Brain microvascular endothelial cell (primary cell): ENCODE measurements at regions not wholly inside any gene's neighbourhood (a gene's known extent, or its start where the extent isn't known, plus 50 kb on each side); places are given as distances from the start of the nearest gene placed in this dataset.

Experiments used
- DNase-seq: peaks from one replicate; pipeline ENCODE4 v3.0.0-alpha.2; 2020
- H3K27ac ChIP-seq: fragments of 250-450 bp; sonication (Bioruptor Pico); 2 replicates; pipeline ENCODE4 v1.5.1; 2020; ENCODE audit warnings: mild to moderate bottlenecking, moderate library complexity
- H3K27me3 ChIP-seq: fragments of 250-450 bp; sonication (Bioruptor Pico); replicated peaks from 2 replicates; pipeline ENCODE4 v1.5.1; 2020; ENCODE audit warnings: mild to moderate bottlenecking
- H3K36me3 ChIP-seq: fragments of 250-450 bp; sonication (Bioruptor Pico); replicated peaks from 2 replicates; pipeline ENCODE4 v1.5.1; 2020; ENCODE audit warnings: mild to moderate bottlenecking
- H3K4me3 ChIP-seq: 2 replicates; pipeline ENCODE4 v1.5.1; 2011; ENCODE audit warnings: low read depth, mild to moderate bottlenecking, control low read depth, low read length, moderate library complexity
- CTCF ChIP-seq: IDR thresholded peaks from 2 replicates; pipeline ENCODE4 v1.5.1; 2011; ENCODE audit warnings: low read depth, mild to moderate bottlenecking, moderate library complexity, low read length, control low read depth, inconsistent platforms; ENCODE audit errors: missing control alignments
- in situ Hi-C: cut with HindIII; loops from 2 replicates; pipeline ENCODE4 v1.10.0; 2017; ENCODE audit warnings: low sequenced_read_pairs, low pct_ligation_motif_present

GRCh38 chr4:62191451-62192240 lies 991.5 kb downstream of the ADGRL3 start:
- in situ Hi-C loops = no loop called here
- Histone ChIP-seq H3K27me3 (no peaks in the 10 kb centered on the region), H3K36me3 (no peaks in the 10 kb centered on the region), H3K4me3 (no peak overlapping the region), H3K27ac (no peak overlapping the region)
- no peak for TF ChIP-seq CTCF
- no peak for DNase-seq

GRCh38 chr4:62170235-62170634 lies 970.1 kb downstream of the ADGRL3 start:
- in situ Hi-C loops = no loop called here
- no peaks in the 10 kb centered on the region for H3K36me3 ChIP-seq

GRCh38 chr4:62168681-62169080 lies 968.6 kb downstream of the ADGRL3 start:
- Histone ChIP-seq H3K27ac (no peak overlapping the region), H3K27me3 (no peaks in the 10 kb centered on the region), H3K4me3 (no peak overlapping the region), H3K36me3 (no peaks in the 10 kb centered on the region)
- in situ Hi-C loops = no loop called here
- TF ChIP-seq CTCF = no peak
- no peak for DNase-seq

More at GRCh38 chr4:62170235-62170634, 970.1 kb downstream of the ADGRL3 start:
- no peak for DNase-seq
- no peak for TF ChIP-seq CTCF
- no peaks in the 10 kb centered on the region for H3K27me3 ChIP-seq
- no peak overlapping the region for H3K4me3 ChIP-seq
- no peak overlapping the region for H3K27ac ChIP-seq

- no peak for DNase-seq
- Histone ChIP-seq H3K27me3 (no peaks in the 10 kb centered on the region), H3K4me3 (no peak overlapping the region), H3K27ac (no peak overlapping the region), H3K36me3 (no peaks in the 10 kb centered on the region)
- in situ Hi-C loops = no loop called here
- no peak for TF ChIP-seq CTCF
Observed at GRCh38 chr4:62162606-62163005, 962.5 kb downstream of the ADGRL3 start.

- no peak for DNase-seq
- in situ Hi-C loops = no loop called here
- H3K36me3 ChIP-seq = no peaks in the 10 kb centered on the region
- no peak overlapping the region for H3K27ac ChIP-seq
- H3K4me3 ChIP-seq = no peak overlapping the region
- no peak for TF ChIP-seq CTCF
- no peaks in the 10 kb centered on the region for H3K27me3 ChIP-seq
Observed at GRCh38 chr4:62161446-62161845, 961.3 kb downstream of the ADGRL3 start.

- in situ Hi-C loops = no loop called here
- no peak for DNase-seq
Observed at GRCh38 chr4:62159876-62160275, 959.8 kb downstream of the ADGRL3 start.

More at GRCh38 chr4:62159876-62160275, 959.8 kb downstream of the ADGRL3 start:
- no peak overlapping the region for H3K27ac ChIP-seq
- H3K27me3 ChIP-seq = no peaks in the 10 kb centered on the region
- no peak for TF ChIP-seq CTCF
- H3K36me3 ChIP-seq = no peaks in the 10 kb centered on the region
- H3K4me3 ChIP-seq = no peak overlapping the region
